GM18907 (cell line): ENCODE measurements at regions not wholly inside any gene's neighbourhood (a gene's known extent, or its start where the extent isn't known, plus 50 kb on each side); places are given as distances from the start of the nearest gene placed in this dataset.
"Not testable (repeated sequence)": the region's sequence is repeated elsewhere in the genome, so short reads cannot be mapped to it uniquely, and the experiment has no call there.

ENCODE experiments used
- ATAC-seq: cut with Tn5 transposase; IDR thresholded peaks from one replicate; pipeline ENCODE4 v1.9.1; 2021; ENCODE audit warnings: mild to moderate bottlenecking, moderate library complexity; ENCODE audit not compliant: unreplicated experiment

- ATAC-seq = no peak
Measured at GRCh38 chr7:9453521-9453920, 1020.1 kb downstream of the NXPH1 start.

- no peak for ATAC-seq
Measured at GRCh38 chr7:9488555-9488954, 1055.1 kb downstream of the NXPH1 start.

DNA sequence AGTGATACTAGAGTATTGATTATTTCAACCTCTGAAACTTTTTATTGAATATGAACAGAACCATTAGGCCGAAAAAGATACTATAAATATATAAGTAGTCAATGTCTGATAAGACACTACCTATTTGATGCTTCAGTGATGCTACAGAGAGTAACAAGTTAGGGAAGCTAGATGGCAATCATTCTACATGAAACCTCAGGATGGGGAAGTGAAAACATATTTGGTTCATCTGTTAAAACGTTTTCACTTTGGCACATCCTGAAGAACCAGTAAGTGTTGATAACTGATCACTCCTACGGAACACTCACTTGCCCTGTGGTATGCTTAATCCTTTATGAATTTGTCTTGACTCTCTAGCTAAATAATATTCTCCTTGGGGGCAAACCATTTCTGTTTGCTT is 1064.9 kb downstream of the NXPH1 start:
- ATAC-seq = no peak

DNA sequence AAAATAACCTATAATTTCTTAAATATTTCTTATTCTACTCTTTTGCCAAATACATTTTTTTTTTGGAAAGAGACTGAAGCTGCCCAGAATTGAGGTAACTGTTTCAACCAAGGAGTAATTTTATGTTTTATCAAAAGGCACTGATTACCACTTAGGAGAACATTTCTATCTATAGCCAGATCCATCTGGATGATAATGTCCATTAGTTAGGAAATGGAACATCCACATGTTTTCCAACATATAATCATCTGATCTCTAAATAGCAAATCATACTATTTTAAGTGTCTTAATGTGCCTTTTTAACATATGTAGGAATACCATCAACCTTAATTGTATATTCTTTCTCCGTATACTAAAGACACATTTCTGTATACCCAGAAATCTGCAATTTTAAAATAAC is 1068.9 kb downstream of the NXPH1 start:
- no peak for ATAC-seq

DNA sequence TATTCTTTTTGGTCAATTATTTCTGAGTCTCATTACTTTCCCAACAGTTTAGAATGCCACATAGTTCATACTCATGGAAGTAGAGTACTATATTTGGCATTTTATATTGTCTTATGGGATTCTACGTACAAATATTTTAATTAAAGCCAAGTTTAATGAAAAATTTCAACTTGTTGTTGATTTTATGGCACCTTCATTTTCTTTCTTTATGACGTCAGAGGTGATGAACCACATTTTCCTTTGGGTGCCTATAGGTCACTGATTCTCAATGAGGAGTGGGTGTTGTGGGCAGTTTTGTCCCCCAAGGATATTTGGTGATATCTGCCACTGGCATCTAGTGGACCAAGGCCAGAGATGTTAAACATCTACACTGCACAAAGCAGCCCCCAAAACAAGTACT is 1071.3 kb downstream of the NXPH1 start:
- no peak for ATAC-seq

- ATAC-seq = no peak
Measured at GRCh38 chr7:9505516-9505915, 1072.1 kb downstream of the NXPH1 start.

DNA sequence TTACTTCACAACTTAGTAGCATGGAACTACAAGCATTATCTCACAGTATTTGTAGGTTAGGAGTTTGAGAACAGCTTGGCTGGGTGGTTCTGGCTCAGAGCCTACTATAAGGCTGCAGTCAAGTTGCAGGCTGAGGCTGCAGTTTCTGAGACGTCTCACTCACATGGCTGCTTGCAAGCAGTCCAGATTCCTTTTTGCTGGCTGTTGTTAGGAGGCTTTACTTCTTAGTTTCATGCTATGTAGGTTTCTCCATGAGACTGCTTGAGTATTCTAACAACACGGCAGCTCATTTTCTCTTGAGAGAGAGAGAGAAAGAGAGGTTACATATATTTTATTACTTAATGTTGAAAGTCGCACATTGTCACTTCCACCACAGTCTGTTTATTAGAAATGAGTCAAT is 1073.9 kb downstream of the NXPH1 start:
- ATAC-seq = no peak

DNA sequence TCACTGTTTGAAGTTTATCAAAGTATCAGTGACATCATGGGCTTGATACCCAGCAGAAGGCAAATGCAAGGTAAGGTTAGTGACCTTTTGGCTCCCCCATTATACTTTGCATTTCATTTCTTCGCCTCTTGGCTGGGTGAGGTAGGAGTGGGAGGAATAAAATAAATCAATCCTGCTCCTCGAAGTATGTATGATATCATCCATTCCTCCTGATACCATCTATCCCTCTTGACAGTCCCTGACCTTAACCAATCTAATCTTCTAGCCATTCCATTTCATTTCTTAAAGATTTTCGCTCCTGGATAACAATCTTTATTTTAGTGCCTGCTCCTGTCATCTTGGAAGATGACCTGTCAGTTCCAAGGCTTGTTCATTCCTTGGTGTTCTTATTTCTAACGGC is 1083.3 kb downstream of the NXPH1 start:
- no peak for ATAC-seq

DNA sequence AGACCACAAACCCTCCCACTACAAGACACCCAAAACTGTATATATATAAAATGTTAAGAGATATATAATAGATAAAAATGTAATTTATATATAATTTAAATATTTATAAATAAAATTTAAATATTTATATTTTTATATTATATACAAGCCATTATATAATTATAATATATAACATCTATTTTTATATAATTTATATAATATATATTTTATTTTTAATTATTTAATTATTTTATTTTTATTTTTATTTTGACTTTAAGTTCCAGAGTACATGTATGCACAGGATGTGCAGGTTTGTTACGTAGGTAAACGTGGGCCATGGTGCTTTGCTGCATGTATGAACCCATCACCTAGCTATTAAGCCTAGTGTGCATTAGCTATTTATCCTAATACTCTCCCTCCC is 1090.2 kb downstream of the NXPH1 start:
- no peak for ATAC-seq

DNA sequence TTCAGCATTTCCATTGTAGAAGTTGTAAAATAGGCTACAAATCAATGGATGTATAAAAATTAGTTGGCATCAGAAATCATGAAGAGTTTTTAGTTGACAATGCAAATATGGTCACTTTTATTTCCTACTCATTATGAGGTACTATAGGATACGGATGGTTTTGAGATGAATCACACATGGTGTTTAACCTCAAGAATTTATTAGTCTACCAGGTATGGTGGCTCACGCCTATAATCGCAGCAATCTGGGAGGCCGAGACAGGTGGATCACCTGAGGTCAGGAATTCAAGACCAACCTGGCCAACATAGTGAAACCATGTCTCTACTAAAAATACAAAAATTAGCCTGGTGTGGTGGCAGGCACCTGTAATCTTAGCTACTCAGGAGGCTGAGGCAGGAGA is 1119.0 kb downstream of the NXPH1 start:
- not testable (repeated sequence) for ATAC-seq

DNA sequence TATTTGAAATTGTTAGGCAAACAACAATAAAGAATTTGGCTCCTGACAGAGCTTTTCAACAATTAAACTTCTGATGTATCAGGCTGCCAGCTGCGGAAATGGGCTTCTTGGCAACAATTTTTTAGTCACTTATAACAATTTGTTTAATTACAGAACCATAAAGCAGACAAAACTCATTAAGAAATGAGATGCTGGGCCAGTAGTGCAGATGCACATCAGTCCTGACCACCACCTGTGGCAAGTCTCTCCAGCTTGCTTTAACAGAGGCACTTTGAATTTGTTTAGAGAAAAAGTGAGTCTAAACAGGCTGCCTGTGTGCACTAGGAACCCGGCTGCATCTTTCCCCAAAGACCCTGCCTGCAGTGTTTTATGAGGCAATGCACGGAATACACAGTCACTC is 1124.4 kb downstream of the NXPH1 start:
- no peak for ATAC-seq

GRCh38 chr7:9575716-9576115 is 1142.3 kb downstream of the NXPH1 start:
- no peak for ATAC-seq

GRCh38 chr7:9582824-9583223 is 1149.4 kb downstream of the NXPH1 start:
- no peak for ATAC-seq

- no peak for ATAC-seq
Measured at GRCh38 chr7:9598411-9598810, 1165.0 kb downstream of the NXPH1 start.

- no peak for ATAC-seq
Measured at GRCh38 chr7:9600974-9601373, 1167.6 kb downstream of the NXPH1 start.

DNA sequence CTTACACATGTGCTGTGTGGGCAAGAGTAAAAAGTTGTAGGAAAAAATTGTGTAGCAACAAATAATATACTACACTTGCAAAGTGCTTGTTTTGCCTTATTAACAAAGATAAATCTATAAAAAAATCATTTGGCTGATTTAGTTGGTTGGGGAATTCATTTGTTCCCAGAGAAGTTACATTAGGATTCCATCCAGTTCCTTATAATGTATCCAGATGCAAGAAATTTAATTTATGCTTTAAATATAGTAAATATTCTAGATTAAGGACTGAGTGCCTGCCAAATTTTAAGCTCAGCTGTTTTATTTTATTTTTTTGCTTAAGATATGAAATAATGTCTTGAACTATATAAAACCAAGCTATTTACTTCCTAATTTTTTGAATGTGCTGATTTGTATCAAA is 1169.9 kb downstream of the NXPH1 start:
- ATAC-seq = no peak

GRCh38 chr7:9608560-9608959 is 1175.2 kb downstream of the NXPH1 start:
- ATAC-seq = no peak

GRCh38 chr7:9620899-9621298 is 1187.5 kb downstream of the NXPH1 start:
- not testable (repeated sequence) for ATAC-seq

GRCh38 chr7:9621306-9621902 is 1188.0 kb downstream of the NXPH1 start:
- not testable (repeated sequence) for ATAC-seq

DNA sequence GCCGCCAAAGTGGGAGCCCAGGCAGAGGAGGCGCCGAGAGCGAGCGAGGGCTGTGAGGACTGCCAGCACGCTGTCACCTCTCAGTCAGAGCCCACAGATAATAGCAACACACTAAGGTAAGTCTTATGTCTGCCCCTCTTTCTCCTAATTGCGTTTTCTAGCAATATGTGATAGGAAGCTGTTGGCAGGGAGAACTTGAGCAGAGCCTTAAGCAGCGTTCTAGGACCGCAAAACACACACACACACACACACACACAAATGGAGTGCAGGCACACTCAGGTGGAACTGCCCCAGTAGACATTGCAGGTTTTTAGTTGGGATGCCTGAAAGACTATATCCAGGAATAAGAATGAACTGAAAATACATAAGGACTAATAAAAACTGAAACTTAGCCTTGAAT is 1188.5 kb downstream of the NXPH1 start:
- ATAC-seq = no peak

DNA sequence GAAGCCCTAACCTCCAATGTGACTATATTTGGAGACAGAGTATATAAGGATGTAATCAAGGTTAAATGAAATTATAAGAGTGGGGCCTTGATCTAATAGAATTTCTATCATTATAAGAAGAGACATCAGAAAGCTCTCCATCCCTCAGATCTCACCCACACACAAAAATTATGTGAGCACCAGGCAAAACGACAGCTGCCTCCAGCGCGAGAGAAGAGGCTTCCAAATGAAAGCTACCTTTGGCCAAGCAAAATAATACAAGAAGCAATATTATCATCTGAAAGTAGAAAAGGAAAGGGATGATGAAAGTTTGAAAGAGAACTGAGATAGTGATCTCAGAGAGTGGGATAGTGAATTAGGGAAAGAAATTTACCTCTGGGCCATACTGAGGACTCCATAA is 1192.5 kb downstream of the NXPH1 start:
- no peak for ATAC-seq

DNA sequence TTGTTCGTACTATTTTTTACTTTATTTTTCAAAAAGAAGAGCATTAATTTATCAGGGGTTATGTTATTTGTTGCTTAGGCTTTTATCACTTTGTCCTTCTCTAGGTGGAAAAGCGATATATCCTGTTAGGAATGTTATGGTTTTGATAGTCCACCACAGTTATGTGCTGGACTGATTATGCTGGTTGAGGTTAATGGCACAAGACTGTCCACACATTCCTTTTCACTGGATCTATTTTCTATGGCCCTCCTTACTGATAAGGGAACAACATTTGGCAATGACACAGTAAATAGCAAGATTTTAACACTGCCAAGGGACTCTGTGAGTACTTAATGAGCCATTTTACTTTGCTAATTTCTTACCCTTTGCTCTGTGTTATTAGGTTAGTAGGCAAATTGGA is 1212.3 kb downstream of the NXPH1 start:
- ATAC-seq = no peak

GRCh38 chr7:9657257-9657656 is 1223.8 kb downstream of the NXPH1 start:
- no peak for ATAC-seq
